NCI-H2107 treated with DMSO at 0.1 percent for 48 hours (cell line): ENCODE measurements at regions not wholly inside any gene's neighbourhood (a gene's known extent, or its start where the extent isn't known, plus 50 kb on each side); places are given as distances from the start of the nearest gene placed in this dataset.
"Not testable (repeated sequence)": the region's sequence is repeated elsewhere in the genome, so short reads cannot be mapped to it uniquely, and the experiment has no call there.

ENCODE experiments used
- DNase-seq: peaks from one replicate; lab custom pipeline; 2025; ENCODE audit not compliant: unreplicated experiment; lab: John Stamatoyannopoulos, UW

DNA sequence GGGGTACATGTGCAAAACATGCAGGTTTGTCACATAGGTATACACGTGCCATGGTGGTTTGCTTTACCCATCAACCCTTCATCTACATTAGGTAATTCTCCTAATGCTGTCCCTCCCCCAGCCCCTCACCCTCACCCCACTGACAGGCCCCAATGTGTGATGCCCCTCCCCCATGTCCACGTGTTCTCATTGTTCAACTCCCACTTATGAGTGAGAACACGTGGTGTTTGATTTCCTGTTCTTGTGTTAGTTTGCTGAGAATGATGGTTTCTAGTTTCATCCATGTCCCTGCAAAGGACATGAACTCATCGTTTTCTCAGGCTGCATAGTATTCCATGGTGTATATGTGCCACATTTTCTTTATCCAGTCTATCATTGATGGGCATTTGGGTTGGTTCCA is 232.9 kb upstream of the RASGRP1 start:
- not testable (repeated sequence) for DNase-seq

DNA sequence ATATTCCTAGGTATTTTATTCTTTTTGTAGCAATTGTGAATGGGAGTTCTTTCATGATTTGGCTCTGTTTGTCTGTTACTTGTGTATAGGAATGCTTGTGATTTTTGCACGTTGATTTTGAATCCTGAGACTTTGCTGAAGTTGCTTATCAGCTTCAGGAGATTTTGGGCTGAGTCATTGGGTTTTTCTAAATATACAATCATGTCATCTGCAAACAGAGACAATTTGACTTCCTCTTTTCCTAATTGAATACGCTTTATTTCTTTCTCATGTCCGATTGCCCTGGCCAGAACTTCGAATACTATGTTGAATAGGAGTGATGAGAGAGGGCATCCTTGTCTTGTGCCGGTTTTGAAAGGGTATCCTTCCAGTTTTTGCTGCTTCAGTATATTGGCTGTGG is 234.6 kb upstream of the RASGRP1 start:
- DNase-seq, result not testable (repeated sequence)

DNA sequence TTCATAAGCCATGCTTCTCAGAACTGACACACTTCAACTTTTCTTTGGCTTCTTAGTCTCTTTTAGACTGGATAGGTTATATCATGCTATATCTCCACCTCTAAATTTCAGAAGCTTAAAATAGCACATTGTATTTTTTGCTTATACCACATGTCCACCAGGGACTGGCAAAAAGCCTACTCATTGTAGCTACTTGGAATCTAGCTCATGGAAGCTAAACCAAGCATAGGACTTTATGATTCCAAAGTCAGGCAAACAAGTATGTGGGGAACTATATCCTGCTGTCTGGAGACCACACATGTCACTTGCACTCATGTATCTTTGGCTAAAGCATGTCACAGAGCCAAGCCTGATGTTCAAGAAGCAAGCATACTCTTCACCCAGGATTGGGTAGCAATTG is 245.0 kb upstream of the RASGRP1 start:
- no peak for DNase-seq

DNA sequence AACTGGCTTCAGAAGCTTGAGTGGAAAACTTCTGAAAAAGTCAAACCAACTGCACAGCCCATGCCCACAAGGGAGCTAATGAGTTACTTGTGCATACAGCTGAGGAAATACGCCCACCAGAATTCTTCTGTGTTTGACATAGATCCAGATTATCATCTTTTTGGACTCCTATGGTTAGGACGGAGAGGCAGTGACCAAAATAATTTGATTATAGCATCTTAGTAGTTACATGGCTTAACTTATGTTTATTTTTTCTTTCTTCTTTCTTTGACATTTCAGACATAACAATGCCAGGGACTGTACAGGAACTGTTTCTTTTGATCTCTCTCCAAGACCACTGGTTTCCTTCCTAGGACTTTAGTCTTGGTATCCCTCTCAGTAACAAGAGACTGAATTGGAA is 246.1 kb upstream of the RASGRP1 start:
- DNase-seq, result no peak

DNA sequence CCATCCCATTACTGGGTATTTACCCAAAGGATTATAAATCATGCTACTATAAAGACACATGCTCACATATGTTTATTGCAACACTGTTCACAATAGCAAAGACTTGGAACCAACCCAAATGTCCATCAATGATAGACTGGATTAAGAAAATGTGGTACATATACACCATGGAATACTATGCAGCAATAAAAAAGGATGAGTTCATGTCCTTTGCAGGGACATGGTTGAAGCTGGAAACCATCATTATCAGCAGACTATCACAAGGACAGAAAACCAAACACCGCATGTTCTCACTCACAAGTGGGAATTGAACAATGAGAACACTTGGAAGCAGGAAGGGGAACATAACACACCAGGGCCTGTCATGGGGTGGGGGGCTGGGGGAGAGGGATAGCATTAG is 249.6 kb upstream of the RASGRP1 start:
- DNase-seq, result not testable (repeated sequence)

DNA sequence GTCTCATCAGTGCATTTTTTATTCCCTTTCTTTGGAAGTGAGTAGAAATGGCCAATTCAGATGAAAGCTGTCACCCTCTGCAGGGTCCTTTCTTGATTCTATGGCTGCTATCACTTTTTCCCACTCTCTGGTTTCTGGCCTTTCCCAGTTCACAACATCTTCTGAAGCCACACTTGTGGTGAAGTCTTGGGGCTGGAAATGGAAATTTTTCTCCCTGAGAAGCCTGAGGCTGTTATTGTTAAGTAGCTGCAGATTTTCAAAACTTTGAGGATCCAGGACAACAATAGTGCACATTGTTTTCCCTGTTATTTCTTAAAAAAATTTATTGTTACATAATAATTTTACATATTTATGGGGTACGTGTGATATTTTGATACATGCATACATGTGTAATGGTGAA is 250.3 kb upstream of the RASGRP1 start:
- DNase-seq, result no peak

DNA sequence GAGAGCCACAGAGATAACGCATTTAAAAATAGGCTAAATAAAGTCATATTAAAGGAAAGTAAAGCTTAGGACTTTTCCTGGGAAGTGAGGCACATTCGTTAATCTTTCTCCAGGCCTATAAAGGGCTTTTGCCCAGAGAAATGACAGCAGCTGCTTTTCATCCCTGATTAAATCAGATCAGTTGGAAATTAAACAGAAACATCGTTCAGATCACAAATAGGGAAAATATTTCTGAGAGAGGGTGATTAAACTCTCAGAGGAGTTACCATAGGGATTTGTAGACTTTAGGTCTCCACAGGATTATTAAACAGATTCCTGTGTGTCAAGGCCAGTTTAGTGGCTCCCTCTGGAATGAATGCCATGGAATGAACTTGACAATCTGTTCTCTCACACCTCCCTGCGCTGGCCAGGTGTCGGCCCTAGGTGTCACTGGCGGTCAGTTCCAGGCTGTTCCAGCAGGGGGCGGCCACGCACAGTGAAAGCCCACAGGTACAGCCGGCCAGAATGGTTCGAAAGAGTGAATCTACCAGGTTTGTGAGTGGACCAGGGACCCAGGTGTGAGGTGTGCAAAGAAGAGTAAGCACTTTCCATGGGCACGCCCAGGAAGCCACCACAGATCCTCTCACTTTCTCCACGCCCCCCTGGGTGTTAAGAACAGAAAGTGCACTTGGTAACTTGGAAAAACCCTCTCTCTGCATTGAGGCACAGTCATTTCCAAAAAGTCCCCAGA is 253.0 kb upstream of the RASGRP1 start:
- DNase-seq, result peak; percentile 3

DNA sequence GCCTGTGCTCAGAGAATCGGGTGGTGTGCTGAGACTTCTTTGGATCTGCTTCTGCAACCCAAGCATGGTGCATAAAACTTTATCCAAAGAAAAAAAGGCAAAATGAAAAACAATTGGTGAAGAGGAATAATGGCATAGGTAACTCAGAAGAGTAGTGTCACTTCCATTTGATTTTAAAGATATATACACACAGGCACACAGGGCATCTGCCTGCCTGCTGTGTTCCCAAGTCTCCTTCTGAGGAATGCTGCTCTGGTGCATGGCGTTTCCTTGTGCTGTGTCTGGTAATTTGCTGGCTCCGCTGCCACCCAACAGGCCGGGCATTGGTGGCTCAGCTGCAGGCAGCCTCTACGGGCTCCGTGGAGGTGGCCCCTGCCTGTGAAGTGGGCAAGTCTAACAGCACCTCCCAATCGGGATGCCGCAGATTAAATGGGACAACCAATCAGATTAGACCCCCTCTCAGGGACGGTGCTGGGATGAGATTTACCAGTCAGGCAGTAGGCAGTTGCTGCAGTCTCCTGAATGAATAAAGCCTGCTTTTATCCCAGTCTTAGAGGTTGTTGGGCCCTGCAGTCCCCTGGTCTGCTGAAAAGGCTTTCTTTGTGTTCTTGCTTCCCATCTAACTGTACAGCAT is 253.7 kb upstream of the RASGRP1 start:
- DNase-seq, result no peak

DNA sequence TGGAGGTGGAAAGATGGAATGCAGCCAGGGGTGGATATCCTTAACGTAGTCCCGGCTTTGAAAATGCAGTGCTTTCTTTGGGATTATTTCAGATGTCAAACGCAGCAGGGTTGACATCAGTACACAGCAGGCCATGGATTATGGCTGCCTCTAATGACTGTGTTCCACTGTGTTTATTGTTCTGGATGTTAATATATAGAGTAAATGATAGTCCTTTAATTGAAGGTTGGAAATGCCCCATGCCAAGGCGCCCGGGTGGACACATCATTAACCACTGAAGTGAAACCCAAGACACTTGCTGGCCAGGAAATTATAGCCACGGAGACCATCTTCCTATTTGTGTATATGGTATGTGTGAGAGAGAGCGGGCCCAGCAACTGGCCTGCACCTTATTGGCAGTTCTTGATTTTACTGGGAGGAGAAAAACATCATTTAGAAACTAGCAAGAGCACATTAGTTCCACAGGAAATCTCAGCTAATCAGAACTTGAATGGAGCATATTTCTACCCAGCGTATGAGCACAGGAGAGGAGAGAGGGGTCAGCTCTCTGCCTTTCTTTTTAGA is 254.9 kb upstream of the RASGRP1 start:
- no peak for DNase-seq

DNA sequence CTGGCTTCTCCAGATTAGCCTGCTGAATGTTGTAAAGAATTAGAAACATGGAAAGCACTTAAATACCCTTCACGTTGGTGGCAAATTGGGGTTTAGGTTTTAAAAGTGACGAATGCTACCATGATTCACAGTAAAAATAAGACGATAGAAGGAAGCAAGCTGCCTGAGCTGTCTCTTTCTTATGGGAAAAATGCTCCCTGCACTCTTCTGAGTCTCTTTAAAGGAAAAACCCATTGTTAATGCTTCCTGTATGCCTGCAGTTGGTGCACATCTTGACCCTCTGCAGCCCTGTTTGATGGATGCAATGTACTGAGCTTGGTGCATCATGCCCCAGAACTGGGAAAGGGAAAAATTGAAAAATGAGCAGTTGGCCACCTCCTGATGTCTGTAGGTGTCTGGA is 258.6 kb upstream of the RASGRP1 start:
- DNase-seq, result no peak

DNA sequence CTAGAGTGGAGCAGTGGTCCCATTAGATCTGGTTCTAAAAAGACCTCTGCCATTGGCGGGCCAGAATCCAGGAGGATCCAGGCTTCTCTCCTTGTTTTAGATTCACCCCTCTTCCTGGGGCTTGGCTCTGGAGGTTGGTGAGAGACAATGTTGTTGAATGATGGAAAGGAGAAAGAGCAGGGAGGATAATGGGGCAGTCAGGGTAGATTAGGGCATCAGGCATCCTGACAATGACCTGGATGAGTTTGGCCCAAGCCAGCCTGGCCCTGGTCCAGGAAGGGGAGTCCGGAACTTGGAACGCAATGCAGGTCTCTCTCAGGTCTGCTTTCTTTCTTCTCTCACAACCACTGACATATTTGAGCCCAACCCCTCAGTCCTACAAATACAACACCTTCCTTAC is 260.1 kb upstream of the RASGRP1 start:
- DNase-seq, result no peak

DNA sequence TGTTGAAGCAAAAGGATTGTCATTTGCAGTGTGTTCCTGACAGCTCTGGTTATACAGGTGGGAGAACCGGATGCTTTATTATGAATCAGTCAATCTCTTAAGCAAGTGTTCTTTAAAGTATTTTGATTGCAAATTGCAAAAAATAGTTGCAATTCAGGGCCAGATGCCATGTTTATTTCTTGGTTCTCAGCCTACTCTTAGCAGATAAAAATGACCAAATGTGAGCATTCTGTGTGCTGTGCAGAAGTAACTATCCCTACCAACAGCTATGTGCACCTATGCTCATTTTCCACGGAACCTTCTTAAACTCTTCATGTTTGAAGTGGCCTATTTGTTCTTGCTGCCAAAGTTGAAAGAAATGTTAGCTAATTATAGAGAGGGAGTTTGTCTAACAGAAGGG is 262.3 kb upstream of the RASGRP1 start:
- no peak for DNase-seq

DNA sequence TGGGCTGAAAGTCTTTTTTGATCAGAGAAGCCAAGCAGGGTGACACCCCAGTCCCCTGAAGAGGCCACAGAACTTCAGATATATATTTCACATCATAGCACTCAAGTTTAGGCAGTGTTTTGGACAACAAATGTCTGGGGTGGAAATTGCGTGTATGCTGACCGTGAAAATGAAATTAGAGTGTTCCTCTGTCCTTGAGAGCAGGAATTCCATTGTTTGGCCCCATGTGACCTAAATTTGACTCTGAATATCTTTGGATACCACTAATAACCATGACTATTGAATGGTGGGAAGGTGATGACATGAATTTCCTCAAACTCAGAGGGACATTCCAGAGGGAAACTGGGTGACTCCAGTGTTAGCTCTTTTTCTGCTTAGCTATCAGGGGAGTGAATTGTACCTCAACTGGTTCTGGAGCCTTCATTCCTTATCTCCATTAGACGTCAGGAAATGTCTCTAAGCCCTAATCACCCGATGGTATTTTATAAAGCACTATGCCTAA is 263.5 kb upstream of the RASGRP1 start:
- no peak for DNase-seq

DNA sequence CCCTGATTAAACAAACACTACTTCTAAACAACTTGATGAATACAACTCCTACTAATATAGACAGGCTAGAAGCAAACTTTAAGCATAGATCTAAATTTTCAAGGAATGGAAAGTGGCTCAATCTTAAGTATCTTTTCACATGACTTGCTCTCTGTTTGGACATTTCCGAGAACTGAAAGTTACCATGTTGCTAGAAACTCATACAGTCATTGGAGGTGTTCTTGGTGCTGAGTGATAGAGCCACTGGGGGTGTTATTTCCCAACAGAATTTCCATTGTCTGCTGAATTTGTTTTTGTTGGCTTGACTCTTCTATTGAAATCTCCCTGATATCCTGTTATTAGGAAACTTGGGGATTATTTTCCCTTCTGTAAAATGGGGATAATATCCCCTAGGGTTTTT is 264.5 kb upstream of the RASGRP1 start:
- no peak for DNase-seq

DNA sequence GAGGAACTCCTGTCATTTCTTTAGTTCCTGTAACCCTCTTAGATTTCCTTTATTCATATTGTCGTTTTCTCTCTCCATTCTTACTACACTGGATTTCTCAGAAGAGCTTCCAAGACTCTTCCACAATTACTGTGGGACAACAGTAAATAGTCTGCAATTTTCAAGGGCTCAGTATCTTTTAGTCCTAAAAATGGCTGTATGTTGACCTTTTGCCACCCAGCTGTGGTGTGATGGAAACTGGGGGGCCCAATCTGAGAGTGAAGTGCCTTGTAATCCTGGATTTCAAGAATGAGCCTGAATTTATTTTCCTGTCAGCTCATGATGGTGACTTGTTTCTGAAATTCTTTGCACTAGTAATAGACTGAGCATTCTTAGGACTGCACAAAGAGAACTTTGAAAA is 277.6 kb upstream of the RASGRP1 start:
- no peak for DNase-seq

DNA sequence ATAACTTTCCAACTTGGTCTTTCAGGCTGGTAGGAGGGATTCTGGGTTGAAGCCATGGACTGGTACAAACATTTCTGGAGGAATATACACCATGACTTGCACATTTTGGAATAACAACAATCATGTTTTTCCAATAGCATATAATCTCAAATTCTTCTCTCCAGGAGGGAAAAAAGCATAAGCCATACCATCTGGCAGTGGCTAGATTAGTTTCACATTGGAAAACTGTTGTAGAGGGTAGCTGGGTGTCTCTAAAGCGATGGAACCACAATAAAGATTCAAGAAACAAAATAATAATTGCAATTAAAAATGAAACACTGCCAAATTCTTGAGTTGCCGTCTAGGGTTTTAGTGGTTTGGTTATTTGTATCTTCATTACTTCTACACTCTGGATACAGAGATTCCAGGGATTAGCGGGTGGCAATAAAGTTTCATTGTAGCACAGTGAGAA is 278.5 kb upstream of the RASGRP1 start:
- DNase-seq, result no peak

DNA sequence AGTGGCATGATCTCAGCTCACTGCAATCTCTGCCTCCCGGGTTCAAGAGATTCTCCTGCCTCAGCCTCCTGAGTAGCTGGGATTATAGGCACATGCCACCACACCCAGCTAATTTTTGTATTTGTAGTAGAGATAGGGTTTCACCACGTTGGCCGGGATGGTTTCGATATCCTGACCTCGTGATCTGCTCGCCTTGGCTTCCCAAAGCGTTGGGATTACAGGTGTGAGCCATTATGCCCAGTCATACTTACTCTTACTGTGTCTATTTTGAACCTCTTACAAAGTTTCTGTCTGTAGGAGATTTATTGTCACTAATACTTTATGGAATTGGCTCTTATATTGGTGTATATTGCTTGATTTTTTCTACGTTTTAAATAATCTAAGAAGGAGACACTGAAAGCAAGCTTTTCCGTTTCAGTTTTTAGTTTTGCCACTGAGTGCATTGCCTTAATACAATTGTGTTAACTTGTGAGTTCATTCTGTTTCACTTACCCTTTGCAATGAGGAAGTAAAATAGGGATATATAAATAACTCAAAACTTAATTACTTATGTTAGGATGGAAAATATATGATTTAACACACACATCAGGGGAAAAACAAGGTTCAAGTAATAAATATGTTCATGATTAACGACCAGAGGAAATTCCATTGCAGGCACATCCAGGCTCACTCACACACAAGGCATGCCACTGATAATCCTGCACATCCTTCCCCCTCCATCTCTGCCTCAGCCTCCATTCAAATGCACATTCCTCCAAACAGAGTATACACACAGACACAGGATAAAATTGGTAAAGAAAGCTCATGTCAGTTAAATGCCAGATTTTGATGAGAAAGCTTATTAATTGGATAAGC is 279.3 kb upstream of the RASGRP1 start:
- no peak for DNase-seq

DNA sequence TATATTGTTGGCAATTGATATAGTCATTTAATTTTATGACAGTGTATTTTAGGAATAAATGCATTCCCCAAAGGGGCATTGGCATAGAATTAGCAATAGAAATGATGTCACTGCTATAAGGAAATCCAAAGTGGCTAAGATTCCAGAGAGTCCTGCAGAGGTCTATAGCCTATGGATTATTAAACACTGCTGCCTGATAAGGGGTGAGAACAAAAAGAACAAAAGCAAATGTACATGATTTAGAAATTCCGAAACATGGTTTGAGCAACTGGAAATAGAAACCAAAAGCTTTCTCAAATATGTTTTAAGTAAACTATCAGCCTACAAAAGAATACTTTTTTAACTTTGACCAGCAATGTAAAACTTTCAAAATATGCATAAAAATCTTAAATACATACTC is 280.1 kb upstream of the RASGRP1 start:
- DNase-seq, result no peak

DNA sequence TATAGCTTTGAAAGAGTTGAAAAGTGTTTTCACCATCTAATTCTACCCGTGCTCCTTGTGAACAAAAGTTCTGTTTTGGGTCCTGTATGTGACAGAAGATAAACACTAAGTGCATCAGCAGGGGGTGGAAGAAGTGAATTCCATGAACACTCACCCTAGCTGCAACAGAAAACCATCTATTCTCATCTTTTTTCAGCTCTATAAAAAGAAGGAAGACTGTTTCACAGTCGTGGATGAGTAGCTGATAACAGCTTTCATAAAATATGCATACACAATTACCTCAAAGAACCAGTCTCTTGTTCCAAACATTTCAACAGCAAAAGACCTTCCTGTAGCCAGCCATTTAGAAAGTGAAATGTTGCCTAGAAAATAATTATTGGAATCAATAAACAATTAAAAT is 281.7 kb upstream of the RASGRP1 start:
- no peak for DNase-seq

DNA sequence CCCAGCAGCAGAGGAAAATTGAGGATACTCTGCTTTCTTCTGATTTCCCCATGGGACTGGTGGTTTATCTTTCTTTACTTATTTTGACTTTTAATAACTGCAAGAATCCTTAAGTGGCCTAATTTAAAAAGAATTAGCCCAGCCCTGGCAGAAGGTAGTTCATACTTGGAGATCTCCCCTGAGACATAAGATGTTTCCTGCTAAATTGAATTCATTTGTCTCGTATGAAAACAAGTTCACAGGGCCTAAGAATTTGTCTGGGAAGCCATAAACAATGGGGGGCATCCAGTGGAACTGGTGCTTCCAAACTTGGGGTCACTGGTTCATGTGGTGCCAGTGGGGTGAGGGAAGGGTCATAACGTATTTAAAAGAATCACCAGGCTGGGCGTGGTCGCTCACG is 283.1 kb upstream of the RASGRP1 start:
- DNase-seq, result no peak

DNA sequence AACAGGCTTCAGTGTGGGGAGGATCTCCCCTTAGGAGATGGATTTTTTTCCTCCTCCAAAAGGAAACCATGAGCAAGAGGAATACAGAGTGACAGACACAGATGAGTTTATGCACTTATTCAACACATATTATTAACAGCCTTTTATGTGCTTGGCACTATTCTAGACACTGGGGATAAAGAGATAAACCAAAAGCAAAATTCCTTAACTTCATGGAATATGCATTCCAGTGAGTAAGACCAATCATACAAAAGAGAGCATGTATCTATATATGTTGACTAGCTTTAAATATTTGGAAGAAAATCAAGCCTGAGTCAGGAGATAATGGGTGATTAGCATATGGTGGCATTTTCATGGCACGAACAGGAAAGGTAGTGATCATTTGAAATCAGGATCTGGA is 284.4 kb upstream of the RASGRP1 start:
- DNase-seq, result no peak
